ENCODE measurements at regions not wholly inside any gene's neighbourhood (a gene's known extent, or its start where the extent isn't known, plus 50 kb on each side); places are given as distances from the start of the nearest gene placed in this dataset.
"Not testable (repeated sequence)": the region's sequence is repeated elsewhere in the genome, so short reads cannot be mapped to it uniquely, and the experiment has no call there.

DNA sequence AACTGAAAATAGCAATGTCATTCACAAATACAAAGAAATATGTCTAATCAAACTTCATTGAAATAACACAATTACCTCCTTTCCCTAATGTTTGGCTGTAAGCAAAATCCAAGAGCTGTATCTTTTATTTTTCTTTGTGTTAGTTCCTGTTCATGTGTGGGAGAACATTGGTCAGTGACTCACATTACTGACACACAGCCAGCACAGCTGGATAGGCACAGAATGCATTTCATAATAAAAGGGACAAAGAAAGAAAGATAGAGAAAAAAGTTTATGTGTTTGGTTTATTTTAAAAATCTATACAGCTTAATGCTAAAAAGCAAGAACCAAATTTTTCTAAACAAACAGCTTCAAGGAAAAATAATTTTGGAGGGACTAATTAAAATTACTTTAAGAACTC, 185.6 kb upstream of the COL3A1 start:
- no peak for DNase-seq (ENCODE audit: extremely low read depth, low read depth)
- TF ChIP-seq CTCF (IDR thresholded peaks at IDR 0.05; ENCODE audit: low read depth, low read length, missing control alignments) = no peak
- no peak overlapping the region for H3K4me3 ChIP-seq (replicated peaks; ENCODE audit: low read depth, low read length)

DNA sequence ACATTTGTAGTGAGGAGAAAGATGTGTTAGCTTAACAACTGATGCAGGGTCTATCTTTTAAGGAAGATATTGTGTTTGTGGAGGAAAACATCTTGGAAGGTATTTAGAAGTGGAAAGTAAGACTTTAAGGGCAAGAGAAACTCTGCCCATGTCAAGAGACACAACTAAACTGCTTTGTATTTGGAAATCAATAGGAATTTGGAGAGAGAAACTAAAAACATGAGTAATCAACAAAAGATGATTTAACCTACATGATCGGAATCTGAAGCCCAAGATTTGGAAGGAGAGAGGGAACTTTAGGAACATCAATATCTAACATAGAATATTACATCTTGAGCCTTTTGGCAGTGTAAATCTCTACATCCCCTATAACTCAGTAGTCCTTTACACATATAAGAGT, 184.2 kb upstream of the COL3A1 start:
- no peak for TF ChIP-seq CTCF (IDR thresholded peaks at IDR 0.05; ENCODE audit: low read depth, low read length, missing control alignments)

GRCh38 chr2:188794453-188794852, 179.7 kb upstream of the COL3A1 start:
- not testable (repeated sequence) for H3K4me3 ChIP-seq (replicated peaks; ENCODE audit: low read depth, low read length); DNase-seq (ENCODE audit: extremely low read depth, low read depth)

More for the DNA sequence above, 184.2 kb upstream of the COL3A1 start:
- no peak for DNase-seq (ENCODE audit: extremely low read depth, low read depth)
- H3K4me3 ChIP-seq (replicated peaks; ENCODE audit: low read depth, low read length) = no peak overlapping the region

- no peak for TF ChIP-seq CTCF (IDR thresholded peaks at IDR 0.05; ENCODE audit: low read depth, low read length, missing control alignments)
- DNase-seq (ENCODE audit: extremely low read depth, low read depth) = no peak
Observed at GRCh38 chr2:188795762-188796161, 178.4 kb upstream of the COL3A1 start.

GRCh38 chr2:188797371-188797770, 176.8 kb upstream of the COL3A1 start:
- no peak for TF ChIP-seq CTCF (IDR thresholded peaks at IDR 0.05; ENCODE audit: low read depth, low read length, missing control alignments)
- DNase-seq (ENCODE audit: extremely low read depth, low read depth) = no peak
- no peak overlapping the region for H3K4me3 ChIP-seq (replicated peaks; ENCODE audit: low read depth, low read length)

More at GRCh38 chr2:188795762-188796161, 178.4 kb upstream of the COL3A1 start:
- no peak overlapping the region for H3K4me3 ChIP-seq (replicated peaks; ENCODE audit: low read depth, low read length)

GRCh38 chr2:188798159-188798558, 176.0 kb upstream of the COL3A1 start:
- no peak for TF ChIP-seq CTCF (IDR thresholded peaks at IDR 0.05; ENCODE audit: low read depth, low read length, missing control alignments)
- DNase-seq (ENCODE audit: extremely low read depth, low read depth) = peak; percentile 95
- H3K4me3 ChIP-seq (replicated peaks; ENCODE audit: low read depth, low read length) = no peak overlapping the region

DNA sequence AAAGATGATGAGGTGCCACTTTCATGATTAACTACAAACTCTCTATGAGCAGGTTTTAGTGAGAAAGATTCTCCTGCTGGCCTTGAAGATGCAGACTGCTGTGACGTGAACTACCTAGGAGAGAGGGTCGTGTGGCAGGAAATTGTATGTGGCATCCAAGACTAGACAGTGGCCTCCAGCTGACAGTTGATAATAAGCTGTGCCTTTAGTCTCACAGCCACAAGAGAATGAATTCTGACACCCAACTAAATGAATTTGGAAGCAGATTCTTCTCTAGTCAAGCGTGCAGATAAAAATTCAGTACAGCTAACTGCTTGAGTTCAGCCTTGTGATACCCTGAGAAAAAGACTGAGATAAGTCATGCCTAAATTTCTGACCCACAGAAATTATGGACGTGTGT, 169.0 kb upstream of the COL3A1 start:
- no peak for DNase-seq (ENCODE audit: extremely low read depth, low read depth)
- TF ChIP-seq CTCF (IDR thresholded peaks at IDR 0.05; ENCODE audit: low read depth, low read length, missing control alignments) = no peak
- no peak overlapping the region for H3K4me3 ChIP-seq (replicated peaks; ENCODE audit: low read depth, low read length)

All from HFF-Myc (cell line).